H1 (cell line): ENCODE measurements at regions not wholly inside any gene's neighbourhood (a gene's known extent, or its start where the extent isn't known, plus 50 kb on each side); places are given as distances from the start of the nearest gene placed in this dataset.

ENCODE experiments used
- CTCF ChIA-PET: fragments of 300-600 bp; sonication (Branson Sonifier 250); formaldehyde crosslinking; loops from one replicate; lab custom pipeline; 2021; ENCODE audit not compliant: partially characterized antibody; lab: Charles Lee
- POLR2A ChIA-PET: fragments of 300-600 bp; sonication (Branson Sonifier 250); formaldehyde crosslinking; loops from one replicate; lab custom pipeline; 2021; ENCODE audit warnings: inconsistent platforms; ENCODE audit not compliant: partially characterized antibody; lab: Charles Lee
- DNase-seq, 2 experiments: peaks; one replicate each; pipeline versions ENCODE4 v3.0.0 to v3.0.0-alpha.2; 2010 to 2022; ENCODE audit warnings: low spot score in 2 of 2, low read depth in 1 of 2, mixed read lengths in 1 of 2
- FAIRE-seq: peaks from 2 replicates; lab custom pipeline; 2011; peaks lifted over from hg19 to GRCh38; lab: Jason Lieb, UNC
- H2AFZ ChIP-seq: 2 replicates; pipeline ENCODE4 v1.8.1; 2012; ENCODE audit warnings: low read length, inconsistent platforms
- H2AK5ac ChIP-seq: 2 replicates; pipeline ENCODE4 v1.6.1; 2013; ENCODE audit warnings: low read depth, low read length
- H2BK120ac ChIP-seq: replicated peaks from 2 replicates; pipeline ENCODE3; 2013; ENCODE audit warnings: low read depth, low read length, inconsistent platforms
- H2BK12ac ChIP-seq: 2 replicates; pipeline ENCODE4 v1.6.1; 2013; ENCODE audit warnings: low read depth, low read length
- H2BK15ac ChIP-seq: 2 replicates; pipeline ENCODE4 v1.6.1; 2013; ENCODE audit warnings: low read length
- H2BK20ac ChIP-seq: 2 replicates; pipeline ENCODE4 v1.6.1; 2013; ENCODE audit warnings: low read length
- H2BK5ac ChIP-seq: 2 replicates; pipeline ENCODE4 v1.6.1; 2013; ENCODE audit warnings: low read depth, low read length
- H3K14ac ChIP-seq: 2 replicates; pipeline ENCODE4 v1.6.1; 2013; ENCODE audit warnings: inconsistent platforms; ENCODE audit not compliant: insufficient read length
- H3K18ac ChIP-seq: 2 replicates; pipeline ENCODE4 v1.6.1; 2013; ENCODE audit warnings: low read length; ENCODE audit errors: extremely low read depth
- H3K23ac ChIP-seq: 2 replicates; pipeline ENCODE4 v1.6.1; 2013; ENCODE audit warnings: inconsistent platforms; ENCODE audit not compliant: insufficient read length
- H3K23me2 ChIP-seq: 2 replicates; pipeline ENCODE4 v1.6.1; 2013; ENCODE audit warnings: low read depth, low read length
- H3K27ac ChIP-seq: 2 replicates; pipeline ENCODE4 v1.6.1; 2011; ENCODE audit warnings: low read depth, low read length, inconsistent platforms
- H3K27me3 ChIP-seq, 4 experiments: replicated peaks in 1 of 4; 1 replicate in 1 of 4; 2 replicates in 3 of 4; pipeline versions ENCODE4 v1.6.1 to v1.8.1; 2011 to 2013; ENCODE audit warnings: low read length in 3 of 4, mild to moderate bottlenecking in 3 of 4, inconsistent platforms in 2 of 4, mixed read lengths in 2 of 4, moderate library complexity in 1 of 4; ENCODE audit not compliant: control insufficient read depth in 3 of 4, insufficient read depth in 3 of 4; ENCODE audit errors: extremely low read depth in 1 of 4
- H3K36me3 ChIP-seq, 4 experiments: 2 replicates each; pipeline versions ENCODE4 v1.6.1 to v1.8.1; 2011 to 2013; ENCODE audit warnings: mild to moderate bottlenecking in 4 of 4, low read length in 3 of 4, moderate library complexity in 2 of 4, control low read depth in 1 of 4, inconsistent platforms in 1 of 4; ENCODE audit not compliant: insufficient read depth in 4 of 4, control insufficient read depth in 2 of 4
- H3K4ac ChIP-seq: replicated peaks from 2 replicates; pipeline ENCODE3; 2013; ENCODE audit warnings: low read length, low read depth, mixed read lengths, inconsistent platforms; ENCODE audit not compliant: insufficient read length
- H3K4me1 ChIP-seq, 4 experiments: replicated peaks in 1 of 4; 1 replicate in 1 of 4; 2 replicates in 3 of 4; pipeline versions ENCODE4 v1.6.1 to v1.8.1; 2011 to 2013; ENCODE audit warnings: low read length in 3 of 4, inconsistent platforms in 2 of 4, mixed read lengths in 1 of 4; ENCODE audit not compliant: insufficient read depth in 4 of 4, control insufficient read depth in 3 of 4
- H3K4me2 ChIP-seq, 2 experiments: 2 replicates each; pipeline versions ENCODE4 v1.6.1 to v1.8.1; 2011 to 2013; ENCODE audit warnings: low read depth in 2 of 2, low read length in 2 of 2, control low read depth in 1 of 2, inconsistent platforms in 1 of 2, mild to moderate bottlenecking in 1 of 2; ENCODE audit not compliant: insufficient read depth in 1 of 2
- H3K4me3 ChIP-seq, 4 experiments: fragments of 200-600, 300-600 bp in 1 of 4; sonication (generic), shearing (Covaris generic), sonication (Bioruptor Twin) in 1 of 4; 2 replicates each; pipeline versions ENCODE4 v1.5.1 to v1.8.1; 2011 to 2016; ENCODE audit warnings: low read length in 4 of 4, low read depth in 3 of 4, control low read depth in 2 of 4, inconsistent platforms in 2 of 4, mild to moderate bottlenecking in 2 of 4, mixed read lengths in 1 of 4, moderate library complexity in 1 of 4; ENCODE audit not compliant: insufficient read depth in 2 of 4; ENCODE audit errors: extremely low read depth in 1 of 4
- H3K56ac ChIP-seq: replicated peaks from 2 replicates; pipeline ENCODE3; 2013; ENCODE audit warnings: low read depth, mild to moderate bottlenecking, mixed read lengths, low read length, inconsistent platforms; ENCODE audit not compliant: insufficient read length
- H3K79me1 ChIP-seq: 2 replicates; pipeline ENCODE4 v1.6.1; 2013; ENCODE audit warnings: low read depth, low read length, control low read depth
- H3K79me2 ChIP-seq, 2 experiments: 2 replicates each; pipeline versions ENCODE4 v1.6.1 to v1.8.1; 2012 to 2013; ENCODE audit warnings: low read length in 2 of 2, mild to moderate bottlenecking in 2 of 2, inconsistent platforms in 1 of 2; ENCODE audit not compliant: insufficient read depth in 2 of 2, control insufficient read depth in 1 of 2
- H3K9ac ChIP-seq, 4 experiments: replicated peaks in 1 of 4; 1 replicate in 1 of 4; 2 replicates in 3 of 4; pipeline versions ENCODE4 v1.6.1 to v1.8.1; 2011 to 2013; ENCODE audit warnings: low read depth in 3 of 4, low read length in 3 of 4, control low read depth in 2 of 4, mild to moderate bottlenecking in 2 of 4, moderate library complexity in 2 of 4, inconsistent platforms in 1 of 4; ENCODE audit errors: extremely low read depth in 1 of 4
- H3K9me3 ChIP-seq, 2 experiments: 2 replicates each; pipeline versions ENCODE4 v1.6.1 to v1.8.1; 2012 to 2013; ENCODE audit warnings: mild to moderate bottlenecking in 2 of 2, moderate library complexity in 2 of 2, control low read depth in 1 of 2, inconsistent platforms in 1 of 2, low read depth in 1 of 2, low read length in 1 of 2, mixed read lengths in 1 of 2; ENCODE audit not compliant: insufficient read depth in 2 of 2
- H4K20me1 ChIP-seq, 2 experiments: replicated peaks in 1 of 2; 2 replicates each; pipeline versions ENCODE3 to v1.8.1; 2011 to 2013; ENCODE audit warnings: inconsistent platforms in 2 of 2, low read length in 2 of 2, mild to moderate bottlenecking in 1 of 2; ENCODE audit not compliant: insufficient read depth in 2 of 2, control insufficient read depth in 1 of 2
- H4K5ac ChIP-seq: 2 replicates; pipeline ENCODE4 v1.6.1; 2013; ENCODE audit warnings: low read length, low read depth, mixed read lengths, inconsistent platforms; ENCODE audit not compliant: insufficient read length
- H4K8ac ChIP-seq: 2 replicates; pipeline ENCODE4 v1.8.0; 2013; ENCODE audit warnings: mild to moderate bottlenecking, moderate library complexity, low read length, inconsistent platforms; ENCODE audit not compliant: insufficient read depth; ENCODE audit errors: extremely low read depth
- H4K91ac ChIP-seq: replicated peaks from 2 replicates; pipeline ENCODE3; 2013; ENCODE audit warnings: low read length, mixed read lengths, inconsistent platforms; ENCODE audit not compliant: insufficient read length
- CEBPB ChIP-seq: IDR thresholded peaks from 2 replicates; pipeline ENCODE4 v1.6.1; 2012; ENCODE audit warnings: low read depth, low read length
- CTCF ChIP-seq, 3 experiments: IDR thresholded peaks; 1 replicate in 2 of 3; 2 replicates in 1 of 3; pipeline versions ENCODE4 v1.5.1 to v1.6.1; 2011; ENCODE audit warnings: low read length in 3 of 3, mild to moderate bottlenecking in 3 of 3, inconsistent platforms in 2 of 3, low read depth in 1 of 3, moderate library complexity in 1 of 3; ENCODE audit not compliant: insufficient read depth in 1 of 3; ENCODE audit errors: control extremely low read depth in 1 of 3
- E2F6 ChIP-seq: IDR thresholded peaks from 2 replicates; pipeline ENCODE4 v1.6.1; 2012; ENCODE audit warnings: inconsistent platforms
- HDAC2 ChIP-seq, 2 experiments: fragments of 300-600 bp in 1 of 2; sonication (generic) in 1 of 2; IDR thresholded peaks; 2 replicates each; pipeline ENCODE4 v1.6.1; 2011 to 2012; ENCODE audit warnings: low read depth in 2 of 2, low read length in 2 of 2, mild to moderate bottlenecking in 2 of 2, moderate library complexity in 2 of 2, borderline replicate concordance in 1 of 2, inconsistent platforms in 1 of 2
- POLR2A ChIP-seq, 2 experiments: IDR thresholded peaks; 1 replicate in 1 of 2; 2 replicates in 1 of 2; pipeline ENCODE4 v1.6.1; 2011; ENCODE audit warnings: low read depth in 2 of 2, low read length in 2 of 2, mild to moderate bottlenecking in 2 of 2; ENCODE audit errors: control extremely low read depth in 1 of 2
- RAD21 ChIP-seq, 2 experiments: IDR thresholded peaks in 1 of 2; conservative IDR thresholded peaks in 1 of 2; 2 replicates each; pipeline ENCODE4 v1.6.1; 2011; ENCODE audit warnings: low read depth in 2 of 2, low read length in 2 of 2, improper control_type of control experiment in 1 of 2, inconsistent platforms in 1 of 2, mild to moderate bottlenecking in 1 of 2, moderate library complexity in 1 of 2
- WGBS, 2 experiments: shearing (Covaris generic) in 1 of 2; methylation state at CpG; one replicate each; pipeline versions ENCODE4 v1.1.6 to v1.1.7; 2013 to 2015; ENCODE audit warnings: low lambda C conversion rate in 2 of 2, mixed read lengths in 2 of 2, inconsistent platforms in 1 of 2, low coverage in 1 of 2, missing lambda C conversion rate in 1 of 2; ENCODE audit not compliant: insufficient replicate concordance in 2 of 2, insufficient coverage in 1 of 2, insufficient read length in 1 of 2; ENCODE audit errors: extremely low coverage in 1 of 2, missing lambda C conversion rate in 1 of 2; 5-methylcytosine and 5-hydroxymethylcytosine counted together

GRCh38 chr20:9966966-9967365 is 67.8 kb upstream of the ANKEF1 start:
- Histone ChIP-seq H3K27ac (no peak overlapping the region), H2BK20ac (no peak overlapping the region), H3K9me3 (no peaks in the 10 kb centered on the region), H2AK5ac (no peak overlapping the region), H4K8ac (no peak overlapping the region), H2BK15ac (no peak overlapping the region), H3K79me2 (no peaks in the 10 kb centered on the region), H3K4me1 (peaks cover 0 to 4% (median 0%) of the 10 kb centered on the region in 4 experiments; a peak in 1 of 7 replicates), H3K27me3 (no peaks in the 10 kb centered on the region), H3K23me2 (no peaks in the 10 kb centered on the region), H2BK5ac (no peak overlapping the region), H4K20me1 (no peaks in the 10 kb centered on the region), H3K9ac (no peak overlapping the region), H3K56ac (no peak overlapping the region), H4K5ac (no peak overlapping the region), H3K14ac (no peak overlapping the region), H3K4me3 (no peak overlapping the region), H3K79me1 (no peaks in the 10 kb centered on the region), H2AFZ (peak overlapping the region; percentile 64), H2BK120ac (no peak overlapping the region), H3K4me2 (no peak overlapping the region), H4K91ac (no peak overlapping the region), H3K23ac (no peak overlapping the region), H2BK12ac (no peak overlapping the region), H3K36me3 (no peaks in the 10 kb centered on the region), H3K18ac (no peak overlapping the region), H3K4ac (no peak overlapping the region)
- TF ChIP-seq CTCF (IDR thresholded peaks at IDR 0.05; ENCODE audit: control extremely low read depth in 1 of 3, insufficient read depth in 1 of 3, low read depth in 1 of 3, low read length in 3 of 3) (peak in 2 of 3 experiments; percentile 39 to 57; a peak in 2 of 4 replicates), CEBPB (no peak), E2F6 (no peak), HDAC2 (IDR thresholded peaks at IDR 0.05; ENCODE audit: borderline replicate concordance in 1 of 2, low read depth in 2 of 2, low read length in 2 of 2) (no peak), RAD21 (IDR thresholded peaks at IDR 0.05 in 1 of 2, conservative IDR thresholded peaks at IDR 0.05 in 1 of 2; ENCODE audit: low read depth in 2 of 2, low read length in 2 of 2) (peak; percentile 41 to 46), POLR2A (IDR thresholded peaks at IDR 0.05; ENCODE audit: control extremely low read depth in 1 of 2, low read depth in 2 of 2, low read length in 2 of 2) (no peak)
- POLR2A ChIA-PET: no interaction called here
- FAIRE-seq (peak; percentile 85), DNase-seq (no peak)
- 77% methylated on average over 7 of the region's 7 CpGs; no CpG with 5 or more reads in 1 of the 2 experiments for WGBS, 2 experiments
- CTCF ChIA-PET: interaction anchor here (0.6 to 2.3 kb wide), 14 partner anchors 9 to 1524 kb away, joined by 3 to 16 read pairs (median 4); no protein-coding TSS in a partner anchor
